Stimulated activated CD4-positive, alpha-beta T cell treated with anti-CD3 and anti-CD28 coated beads, Interleukin-4, amount 100 ng/mL, for 4 hours (primary cell): ENCODE measurements at regions not wholly inside any gene's neighbourhood (a gene's known extent, or its start where the extent isn't known, plus 50 kb on each side); places are given as distances from the start of the nearest gene placed in this dataset.
"Not testable (repeated sequence)": the region's sequence is repeated elsewhere in the genome, so short reads cannot be mapped to it uniquely, and the experiment has no call there.

Experiments used
- DNase-seq, 2 experiments: peaks; one replicate each; pipeline ENCODE4 v3.0.0-alpha.2; 2020

DNA sequence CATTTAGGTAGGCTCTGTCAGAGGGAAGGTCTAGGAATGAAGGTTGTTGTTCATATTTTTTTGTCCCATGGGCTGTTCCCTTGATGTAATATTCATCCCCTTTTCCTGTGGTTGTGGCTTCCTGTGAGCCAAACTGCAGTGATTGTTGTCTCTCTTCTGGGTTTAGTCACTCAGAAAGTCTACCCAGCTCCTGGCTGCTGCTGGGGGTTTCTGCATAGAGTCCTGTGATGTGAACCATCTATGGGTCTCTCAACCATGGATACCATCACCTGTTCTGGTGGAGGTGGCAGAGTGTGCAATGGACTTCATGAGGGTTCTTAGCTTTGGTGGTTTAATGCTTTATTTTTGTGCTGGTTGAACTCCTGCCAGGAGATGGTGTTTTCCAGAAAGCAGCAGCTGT, 122.8 kb downstream of the ZC4H2 start:
- DNase-seq = no peak

DNA sequence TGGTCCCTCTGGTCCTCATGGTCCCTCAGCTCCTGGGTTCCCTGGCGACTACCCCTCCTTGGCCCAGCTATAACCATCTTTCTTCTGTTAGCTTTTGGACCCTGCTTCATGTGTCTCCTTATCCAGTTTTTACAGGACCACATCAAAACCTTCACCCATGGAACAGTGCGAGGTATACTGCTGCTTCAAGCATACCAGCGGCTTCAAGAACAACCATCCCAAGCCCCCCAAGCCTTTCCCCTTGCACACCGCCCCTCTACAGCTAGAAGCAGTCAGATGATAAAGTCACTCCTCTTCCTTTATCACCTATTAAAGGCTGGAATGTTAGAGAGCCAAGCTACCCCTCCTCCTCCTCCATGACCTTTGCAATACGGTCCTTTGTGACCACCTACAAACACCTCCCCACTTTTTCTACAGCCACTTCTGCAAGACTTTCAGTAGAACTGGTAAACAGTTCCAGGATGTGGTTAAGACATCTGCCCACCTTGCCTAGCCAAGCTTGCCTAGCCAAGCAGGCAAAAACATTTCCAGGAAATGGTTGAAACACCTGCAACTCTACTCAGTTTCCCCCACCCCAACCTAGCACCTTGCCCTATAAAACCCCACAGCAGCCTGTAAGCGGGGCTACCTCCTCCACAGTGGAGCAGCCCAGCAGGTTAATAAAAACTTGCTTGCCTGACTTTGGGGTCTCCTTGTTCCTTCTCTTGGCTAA, 125.7 kb downstream of the ZC4H2 start:
- DNase-seq = peak in 1 of 2 experiments; percentile 2

DNA sequence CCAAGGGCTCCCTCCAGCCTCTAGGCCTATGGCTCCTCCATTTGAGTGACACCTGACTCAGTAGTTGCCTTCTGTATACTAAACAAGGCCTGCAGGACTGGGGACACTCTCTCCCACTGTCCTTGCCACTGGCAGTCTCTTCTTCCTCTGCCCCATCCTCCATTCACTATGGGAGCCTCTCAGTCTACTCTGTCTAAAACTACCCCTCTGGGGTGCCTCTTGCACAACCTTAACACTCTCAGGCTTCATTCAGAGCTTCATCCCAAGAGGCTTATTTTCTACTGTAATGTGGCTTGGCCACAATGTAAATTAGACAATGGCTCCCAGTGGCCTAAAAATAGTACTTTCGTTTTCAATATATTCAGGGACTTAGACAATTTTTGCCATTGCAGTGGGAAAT, 133.0 kb downstream of the ZC4H2 start:
- no peak for DNase-seq

DNA sequence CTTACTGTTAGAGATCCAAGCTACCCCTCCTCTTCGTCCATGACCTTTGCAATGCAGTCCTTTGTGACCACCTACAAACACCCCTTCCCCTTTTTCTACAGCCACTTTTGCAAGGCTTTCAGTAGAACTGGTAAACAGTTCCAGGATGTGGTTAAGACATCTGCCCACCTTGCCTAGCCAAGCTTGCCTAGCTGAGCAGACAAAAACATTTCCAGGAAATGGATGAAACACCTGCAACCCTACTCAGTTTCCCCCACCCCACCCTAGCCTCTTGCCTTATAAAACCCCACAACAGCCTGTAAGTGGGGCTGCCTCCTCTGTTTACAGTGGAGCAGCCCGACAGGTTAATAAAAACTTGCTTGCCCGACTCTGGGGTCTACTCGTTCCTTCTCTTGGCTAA, 133.8 kb downstream of the ZC4H2 start:
- peak in 1 of 2 experiments; percentile 1 for DNase-seq

DNA sequence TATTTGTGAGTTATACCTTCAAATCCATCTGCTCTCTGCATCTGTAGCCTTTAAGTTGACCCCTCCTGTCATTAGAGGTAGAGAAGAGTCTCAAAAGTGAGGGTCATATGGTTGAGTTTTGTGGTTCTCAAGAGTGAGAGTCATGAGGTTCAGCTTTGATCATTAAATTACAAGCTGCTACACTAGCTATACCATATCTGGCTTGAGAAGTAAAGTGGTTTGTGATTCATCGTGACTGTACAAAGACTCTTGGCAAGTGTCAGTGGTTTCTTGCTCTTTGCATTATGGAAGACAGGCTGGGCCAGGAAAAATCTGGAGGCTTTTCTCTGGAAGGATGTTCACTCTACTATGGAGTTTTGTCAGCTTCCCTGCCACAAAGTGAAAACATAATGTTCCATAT, 170.6 kb downstream of the ZC4H2 start:
- DNase-seq = no peak

DNA sequence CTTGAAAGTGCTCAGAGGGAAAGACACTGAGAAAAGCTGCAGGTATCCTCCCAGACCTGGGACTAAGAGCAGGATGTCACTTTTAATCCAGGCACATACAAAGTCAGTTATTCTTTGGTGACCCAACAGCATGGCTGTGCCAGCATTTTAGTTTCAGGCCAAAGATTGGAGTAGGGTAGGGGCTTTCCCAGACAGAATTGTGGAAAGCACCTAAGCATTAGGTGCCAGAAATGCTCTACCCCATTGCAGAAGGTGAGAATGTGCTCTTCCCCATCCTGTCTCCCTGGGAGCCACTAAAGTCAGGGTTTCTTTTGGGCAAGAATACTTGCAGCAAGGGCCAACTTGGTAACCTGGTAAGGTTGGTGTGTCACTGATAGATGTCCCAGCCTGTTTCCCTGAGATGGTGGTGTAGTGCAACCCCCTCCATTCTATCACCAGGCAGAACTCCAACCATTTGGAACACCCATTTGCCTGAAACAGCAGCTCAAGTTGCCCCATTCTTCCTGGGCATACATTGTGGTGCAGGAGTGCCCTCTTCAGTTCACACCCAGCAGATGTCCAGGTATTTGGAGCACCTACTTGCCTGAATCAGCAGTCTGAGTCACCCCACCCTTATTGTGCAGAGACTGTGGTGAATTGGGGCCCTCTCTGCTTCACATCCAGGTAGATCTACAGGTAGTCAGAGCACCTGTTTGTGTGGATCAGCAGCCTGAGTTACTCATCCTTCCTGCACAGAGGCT, 183.5 kb downstream of the ZC4H2 start:
- DNase-seq = no peak

DNA sequence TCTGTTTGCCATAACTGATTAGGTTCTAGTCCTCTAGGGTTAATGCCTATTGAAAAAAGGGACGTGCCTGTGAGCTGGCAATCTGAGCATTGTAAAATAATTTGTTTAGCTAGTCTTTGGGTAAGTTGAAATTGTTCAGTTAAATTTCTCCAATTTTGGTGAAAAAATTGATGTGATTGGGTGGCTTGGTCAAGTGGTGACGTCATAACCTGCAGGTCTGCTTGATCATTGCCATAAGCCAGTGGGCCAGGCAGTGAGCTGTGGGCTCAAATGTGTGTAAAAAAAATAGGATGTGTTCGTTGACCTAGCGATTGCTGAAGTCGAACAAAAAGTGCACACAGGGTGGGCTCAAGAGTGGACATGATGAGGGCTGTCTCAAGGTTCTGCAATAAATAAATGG, 193.3 kb downstream of the ZC4H2 start:
- DNase-seq = no peak

DNA sequence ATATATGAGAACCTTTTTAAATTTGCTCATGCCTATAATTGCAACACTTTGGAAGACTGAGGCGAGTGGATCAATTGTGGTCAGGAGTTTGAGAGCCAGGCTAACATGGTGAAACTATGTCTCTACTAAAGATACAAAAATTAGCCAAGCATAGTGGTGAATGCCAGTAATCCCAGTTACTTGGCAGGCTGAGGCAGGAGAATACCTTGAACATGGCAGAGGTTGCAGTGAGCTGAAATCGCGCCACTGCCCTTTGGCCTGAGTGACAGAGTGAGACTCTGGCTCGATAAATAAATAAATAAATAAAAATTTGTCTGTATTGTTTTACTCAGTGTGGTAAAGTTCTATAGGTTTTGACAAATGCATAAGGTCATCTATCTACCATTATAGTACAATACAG, 218.2 kb downstream of the ZC4H2 start:
- DNase-seq = no peak

DNA sequence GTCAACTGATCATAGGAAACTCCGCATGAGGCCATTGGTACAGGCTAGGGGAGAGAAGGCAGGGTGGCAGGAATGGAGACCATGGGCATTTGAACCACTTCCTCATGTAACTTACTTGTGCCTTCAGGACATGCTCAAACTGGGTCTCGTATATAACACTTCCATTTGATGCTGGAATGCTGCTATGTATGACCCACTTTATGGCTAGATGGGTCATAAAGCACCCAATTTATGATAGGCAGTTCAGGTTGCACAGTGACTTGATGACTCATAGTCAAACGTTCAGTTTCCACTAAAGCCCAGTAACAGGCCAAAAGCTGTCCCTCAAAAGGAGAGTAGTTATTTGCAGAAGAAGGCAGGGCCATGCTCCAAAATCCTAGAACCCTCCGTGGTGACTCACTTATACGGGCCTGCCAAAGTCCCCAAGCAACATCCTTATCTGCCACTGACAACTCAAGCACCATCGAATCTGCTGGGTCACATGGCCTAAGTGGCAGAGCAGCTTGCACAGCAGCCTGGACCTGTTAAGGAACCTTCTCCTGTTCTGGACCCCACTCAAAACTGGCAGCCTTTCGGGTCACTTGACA, 236.4 kb downstream of the ZC4H2 start:
- DNase-seq = no peak

DNA sequence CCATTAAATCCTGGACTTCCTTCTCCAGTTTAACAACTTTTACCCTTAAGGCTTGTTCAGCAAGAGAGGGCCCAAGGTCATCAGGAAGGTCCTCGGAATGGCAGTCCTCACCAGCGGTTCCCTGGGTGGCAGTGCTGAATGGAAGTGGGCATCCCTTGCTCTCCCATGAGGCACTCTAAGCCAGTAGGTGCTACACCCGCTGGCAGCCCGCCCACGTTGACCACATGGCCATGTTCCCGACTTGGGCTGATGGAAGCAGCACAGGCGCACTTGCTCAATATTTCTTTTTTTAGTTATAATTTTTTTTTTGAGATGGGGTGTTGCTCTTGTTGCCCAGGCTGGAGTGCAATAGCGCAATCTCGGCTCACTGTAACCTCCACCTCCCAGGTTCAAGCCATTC, 277.9 kb downstream of the ZC4H2 start:
- DNase-seq = no peak

DNA sequence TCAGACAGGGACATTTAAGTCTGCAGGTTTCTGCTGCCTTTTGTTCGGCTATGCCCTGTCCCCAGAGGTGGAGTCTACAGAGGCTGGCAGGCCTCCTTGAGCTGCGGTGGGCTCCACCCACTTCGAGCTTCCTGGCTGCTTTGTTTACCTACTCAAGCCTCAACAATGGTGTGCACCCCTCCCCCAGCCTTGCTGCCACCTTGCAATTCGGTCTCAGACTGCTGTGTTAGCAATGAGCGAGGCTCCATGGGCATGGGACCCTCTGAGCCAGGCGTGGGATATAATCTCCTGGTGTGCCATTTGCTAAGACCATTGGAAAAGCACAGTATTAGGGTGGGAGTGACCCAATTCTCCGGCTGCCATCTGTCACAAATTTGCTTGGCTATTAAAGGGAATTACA, 280.9 kb downstream of the ZC4H2 start:
- DNase-seq = not testable (repeated sequence)

DNA sequence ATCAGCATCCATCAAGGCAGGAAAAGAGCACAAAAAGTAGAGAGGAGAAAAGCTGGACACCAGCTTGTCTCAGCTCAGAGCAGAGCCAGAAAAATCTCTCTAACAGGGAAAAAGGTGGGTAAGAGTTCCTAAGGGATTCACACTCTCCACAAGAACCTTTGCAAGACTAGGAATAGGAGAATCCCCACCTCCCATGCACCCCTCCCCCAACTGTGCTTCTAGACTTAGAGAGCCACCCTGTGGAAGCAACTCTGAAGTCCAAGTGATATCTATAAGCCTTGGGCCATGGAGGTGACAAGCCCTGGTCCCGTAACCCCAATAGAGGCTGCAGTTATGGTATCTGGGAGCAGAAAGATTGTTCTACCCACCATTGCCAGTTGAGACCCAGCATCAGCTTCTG, 267.6 kb upstream of the MTMR8 start:
- DNase-seq = no peak

DNA sequence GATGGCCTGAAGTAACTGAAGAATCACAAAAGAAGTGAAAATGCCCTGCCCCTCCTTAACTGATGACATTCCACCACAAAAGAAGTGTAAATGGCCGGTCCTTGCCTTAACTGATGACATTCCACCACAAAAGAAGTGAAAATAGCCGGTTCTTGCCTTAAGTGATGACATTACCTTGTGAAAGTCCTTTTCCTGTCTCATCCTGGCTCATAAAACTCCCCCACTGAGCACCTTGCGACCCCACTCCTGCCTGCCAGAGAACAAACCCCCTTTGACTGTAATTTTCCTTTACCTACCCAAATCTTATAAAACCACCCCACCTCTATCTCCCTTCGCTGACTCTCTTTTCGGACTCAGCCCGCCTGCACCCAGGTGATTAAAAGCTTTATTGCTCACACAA, 262.0 kb upstream of the MTMR8 start:
- not testable (repeated sequence) for DNase-seq

DNA sequence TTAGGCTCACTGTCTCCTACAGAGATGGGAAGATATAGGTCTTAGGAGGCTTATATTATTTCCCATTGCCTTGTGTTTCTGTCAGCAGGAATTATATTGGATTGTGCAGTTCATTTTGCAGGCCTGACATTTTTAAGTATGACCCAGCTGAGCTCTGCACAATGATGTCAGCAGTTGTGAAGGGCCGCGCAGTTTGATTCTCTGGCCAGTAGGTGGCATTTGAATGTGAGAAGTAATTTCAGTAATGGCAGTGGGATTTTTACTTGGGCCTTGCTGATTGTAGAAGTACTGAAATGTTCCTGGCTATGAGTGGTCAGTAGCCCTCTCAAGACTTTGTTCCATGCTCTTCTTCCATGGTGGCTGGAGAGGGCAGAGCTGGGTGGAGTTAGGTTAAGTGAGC, 247.2 kb upstream of the MTMR8 start:
- no peak for DNase-seq
